Mesendoderm (in vitro differentiated cells): ENCODE measurements at regions not wholly inside any gene's neighbourhood (a gene's known extent, or its start where the extent isn't known, plus 50 kb on each side); places are given as distances from the start of the nearest gene placed in this dataset.

Experiments
- DNase-seq: peaks from one replicate; pipeline ENCODE4 v3.0.0; 2013
- H2AK5ac ChIP-seq: 2 replicates; pipeline ENCODE4 v1.6.1; 2013; ENCODE audit warnings: low read length, inconsistent platforms
- H2BK120ac ChIP-seq: 2 replicates; pipeline ENCODE4 v1.6.1; 2013; ENCODE audit warnings: low read depth, mild to moderate bottlenecking, low read length, moderate library complexity, mixed read lengths
- H2BK15ac ChIP-seq: replicated peaks from 2 replicates; pipeline ENCODE4 v1.6.1; 2013; ENCODE audit warnings: low read depth, mild to moderate bottlenecking, moderate library complexity
- H2BK5ac ChIP-seq: 2 replicates; pipeline ENCODE4 v1.6.1; 2013; ENCODE audit warnings: low read length, inconsistent platforms
- H3K18ac ChIP-seq: 2 replicates; pipeline ENCODE4 v1.6.1; 2013; ENCODE audit warnings: mild to moderate bottlenecking, low read length, mixed read lengths
- H3K23ac ChIP-seq: one replicate; pipeline ENCODE4 v1.6.1; 2013; ENCODE audit warnings: low read length
- H3K27ac ChIP-seq: 2 replicates; pipeline ENCODE4 v1.5.1; 2013; ENCODE audit warnings: low read depth, mild to moderate bottlenecking, inconsistent platforms, low read length, moderate library complexity
- H3K27me3 ChIP-seq: 2 replicates; pipeline ENCODE4 v1.6.1; 2013; ENCODE audit warnings: low read length, control low read depth, mild to moderate bottlenecking, inconsistent platforms; ENCODE audit not compliant: insufficient read depth, poor library complexity
- H3K36me3 ChIP-seq: 2 replicates; pipeline ENCODE4 v1.6.1; 2013; ENCODE audit warnings: low read length, inconsistent platforms; ENCODE audit not compliant: control insufficient read depth, insufficient read depth
- H3K4ac ChIP-seq: one replicate; pipeline ENCODE4 v1.6.1; 2013; ENCODE audit warnings: low read depth, mild to moderate bottlenecking, low read length, moderate library complexity
- H3K4me1 ChIP-seq: 2 replicates; pipeline ENCODE4 v1.6.1; 2013; ENCODE audit warnings: low read depth, low read length, inconsistent platforms; ENCODE audit not compliant: control insufficient read depth
- H3K4me2 ChIP-seq: 2 replicates; pipeline ENCODE4 v1.6.1; 2013; ENCODE audit warnings: low read length
- H3K4me3 ChIP-seq: 2 replicates; pipeline ENCODE4 v1.5.1; 2013; ENCODE audit warnings: mild to moderate bottlenecking, low read length
- H3K56ac ChIP-seq: one replicate; pipeline ENCODE4 v1.6.1; 2013; ENCODE audit warnings: low read length
- H3K79me1 ChIP-seq: 2 replicates; pipeline ENCODE4 v1.6.1; 2013; ENCODE audit warnings: low read length, inconsistent platforms
- H3K79me2 ChIP-seq: 2 replicates; pipeline ENCODE4 v1.6.1; 2013; ENCODE audit warnings: mild to moderate bottlenecking, low read length; ENCODE audit not compliant: control insufficient read depth, insufficient read depth
- H3K9ac ChIP-seq: 2 replicates; pipeline ENCODE4 v1.6.1; 2013; ENCODE audit warnings: low read length, inconsistent platforms
- H4K5ac ChIP-seq: one replicate; pipeline ENCODE4 v1.6.1; 2013; ENCODE audit warnings: low read length
- H4K8ac ChIP-seq: one replicate; pipeline ENCODE4 v1.6.1; 2013; ENCODE audit warnings: low read depth, mild to moderate bottlenecking, control low read depth, low read length, moderate library complexity
- WGBS: extraction: QIAGEN DNeasy Blood & Tissue Kit; methylation state at CpG from one replicate; pipeline ENCODE4 v1.1.7; 2013; ENCODE audit warnings: low lambda C conversion rate, missing lambda C conversion rate; ENCODE audit not compliant: insufficient coverage; ENCODE audit errors: extremely low coverage; 5-methylcytosine and 5-hydroxymethylcytosine counted together

- no peak overlapping the region for H3K4me3 ChIP-seq
- H3K79me1 ChIP-seq = no peaks in the 10 kb centered on the region
- H2BK120ac ChIP-seq = no peak overlapping the region
- no peak overlapping the region for H2BK15ac ChIP-seq
- H2BK5ac ChIP-seq = no peak overlapping the region
- H3K36me3 ChIP-seq = no peaks in the 10 kb centered on the region
- no peak overlapping the region for H3K27ac ChIP-seq
- no peak overlapping the region for H2AK5ac ChIP-seq
- no peaks in the 10 kb centered on the region for H3K27me3 ChIP-seq
- H4K5ac ChIP-seq = no peak overlapping the region
- no peak overlapping the region for H3K4ac ChIP-seq
- H3K79me2 ChIP-seq = no peaks in the 10 kb centered on the region
- H3K23ac ChIP-seq = no peak overlapping the region
- no peak overlapping the region for H3K18ac ChIP-seq
- H3K4me1 ChIP-seq = no peaks in the 10 kb centered on the region
- no peak overlapping the region for H3K4me2 ChIP-seq
- no peak overlapping the region for H4K8ac ChIP-seq
- no peak overlapping the region for H3K9ac ChIP-seq
- DNase-seq = no peak
- H3K56ac ChIP-seq = no peak overlapping the region
Measured at GRCh38 chr5:87125766-87126165, 141.9 kb upstream of the RASA1 start.

GRCh38 chr5:87126869-87127268 is 140.8 kb upstream of the RASA1 start:
- Histone ChIP-seq H2BK15ac (no peak overlapping the region), H3K79me2 (no peaks in the 10 kb centered on the region), H3K4me2 (no peak overlapping the region), H3K23ac (no peak overlapping the region), H3K4me3 (no peak overlapping the region), H3K18ac (no peak overlapping the region), H4K8ac (no peak overlapping the region), H3K27ac (no peak overlapping the region), H4K5ac (no peak overlapping the region), H3K79me1 (no peaks in the 10 kb centered on the region), H2BK120ac (no peak overlapping the region), H3K9ac (no peak overlapping the region), H2BK5ac (no peak overlapping the region), H3K4me1 (no peaks in the 10 kb centered on the region), H3K27me3 (no peaks in the 10 kb centered on the region), H3K4ac (no peak overlapping the region), H3K36me3 (no peaks in the 10 kb centered on the region), H2AK5ac (no peak overlapping the region), H3K56ac (no peak overlapping the region)
- no peak for DNase-seq
- WGBS = no CpG with 5 or more reads among the region's 3 CpGs

GRCh38 chr5:87127426-87127825 is 140.3 kb upstream of the RASA1 start:
- Histone ChIP-seq H3K9ac (no peak overlapping the region), H3K56ac (no peak overlapping the region), H3K27me3 (no peaks in the 10 kb centered on the region), H3K4ac (no peak overlapping the region), H4K5ac (no peak overlapping the region), H3K79me1 (no peaks in the 10 kb centered on the region), H2BK5ac (no peak overlapping the region), H2AK5ac (no peak overlapping the region), H3K4me2 (no peak overlapping the region), H2BK120ac (no peak overlapping the region), H3K36me3 (no peaks in the 10 kb centered on the region), H3K27ac (no peak overlapping the region), H4K8ac (no peak overlapping the region), H3K23ac (no peak overlapping the region), H3K18ac (no peak overlapping the region), H3K4me1 (no peaks in the 10 kb centered on the region), H2BK15ac (no peak overlapping the region), H3K4me3 (no peak overlapping the region), H3K79me2 (no peaks in the 10 kb centered on the region)
- DNase-seq = no peak
- WGBS = no CpG with 5 or more reads among the region's 1 CpG

- no peak overlapping the region for H2AK5ac ChIP-seq
- H3K27ac ChIP-seq = no peak overlapping the region
- no CpG with 5 or more reads among the region's 3 CpGs for WGBS
- DNase-seq = no peak
- no peak overlapping the region for H2BK15ac ChIP-seq
- H4K5ac ChIP-seq = no peak overlapping the region
- no peaks in the 10 kb centered on the region for H3K4me1 ChIP-seq
- no peaks in the 10 kb centered on the region for H3K36me3 ChIP-seq
- no peaks in the 10 kb centered on the region for H3K27me3 ChIP-seq
- H3K79me1 ChIP-seq = no peaks in the 10 kb centered on the region
- H3K9ac ChIP-seq = no peak overlapping the region
- H2BK120ac ChIP-seq = no peak overlapping the region
- H3K56ac ChIP-seq = no peak overlapping the region
- H4K8ac ChIP-seq = no peak overlapping the region
- H3K79me2 ChIP-seq = no peaks in the 10 kb centered on the region
- no peak overlapping the region for H3K4me2 ChIP-seq
- no peak overlapping the region for H2BK5ac ChIP-seq
- H3K4ac ChIP-seq = no peak overlapping the region
- no peak overlapping the region for H3K4me3 ChIP-seq
- no peak overlapping the region for H3K18ac ChIP-seq
- no peak overlapping the region for H3K23ac ChIP-seq
Measured at GRCh38 chr5:87127956-87128687, 139.6 kb upstream of the RASA1 start.

GRCh38 chr5:87129046-87129445 is 138.6 kb upstream of the RASA1 start:
- Histone ChIP-seq H3K36me3 (no peaks in the 10 kb centered on the region), H3K27ac (no peak overlapping the region), H3K56ac (no peak overlapping the region), H3K9ac (no peak overlapping the region), H3K4me3 (no peak overlapping the region), H3K79me1 (no peaks in the 10 kb centered on the region), H3K27me3 (no peaks in the 10 kb centered on the region), H4K5ac (no peak overlapping the region), H3K23ac (no peak overlapping the region), H3K4me1 (no peaks in the 10 kb centered on the region), H4K8ac (no peak overlapping the region), H2BK120ac (no peak overlapping the region), H2AK5ac (no peak overlapping the region), H3K79me2 (no peaks in the 10 kb centered on the region), H2BK15ac (no peak overlapping the region), H3K18ac (no peak overlapping the region), H3K4me2 (no peak overlapping the region), H2BK5ac (no peak overlapping the region), H3K4ac (no peak overlapping the region)
- no peak for DNase-seq
- WGBS = no CpG with 5 or more reads among the region's 1 CpG

- H3K79me1 ChIP-seq = no peaks in the 10 kb centered on the region
- no peaks in the 10 kb centered on the region for H3K79me2 ChIP-seq
- no peak overlapping the region for H4K5ac ChIP-seq
- no peak overlapping the region for H3K9ac ChIP-seq
- H2BK120ac ChIP-seq = no peak overlapping the region
- no peak overlapping the region for H2BK15ac ChIP-seq
- DNase-seq = no peak
- H4K8ac ChIP-seq = no peak overlapping the region
- no peak overlapping the region for H3K4ac ChIP-seq
- H3K36me3 ChIP-seq = no peaks in the 10 kb centered on the region
- H2BK5ac ChIP-seq = no peak overlapping the region
- no peaks in the 10 kb centered on the region for H3K27me3 ChIP-seq
- no peak overlapping the region for H3K18ac ChIP-seq
- H3K4me2 ChIP-seq = no peak overlapping the region
- H2AK5ac ChIP-seq = no peak overlapping the region
- H3K56ac ChIP-seq = no peak overlapping the region
- no peak overlapping the region for H3K4me3 ChIP-seq
- H3K4me1 ChIP-seq = no peaks in the 10 kb centered on the region
- H3K23ac ChIP-seq = no peak overlapping the region
- H3K27ac ChIP-seq = no peak overlapping the region
Measured at GRCh38 chr5:87132696-87133095, 135.0 kb upstream of the RASA1 start.
